Upper lobe of left lung (tissue), 6 donors: ENCODE measurements at regions not wholly inside any gene's neighbourhood (a gene's known extent, or its start where the extent isn't known, plus 50 kb on each side); places are given as distances from the start of the nearest gene placed in this dataset.
"Not testable (repeated sequence)": the region's sequence is repeated elsewhere in the genome, so short reads cannot be mapped to it uniquely, and the experiment has no call there.

Experiments
- ATAC-seq, 2 donors: fragments of 200-7000 bp; cut with Tn5 transposase; one replicate each; pipeline ENCODE4 v1.9.1; 2022; ENCODE audit warnings: mild to moderate bottlenecking in 2 of 2, moderate library complexity in 2 of 2; ENCODE audit not compliant: low FRiP score in 2 of 2
- DNase-seq, 2 donors: peaks; one replicate each; pipeline ENCODE4 v3.0.0-alpha.2; 2019 to 2020
- H3K27ac ChIP-seq, 4 donors: fragments of 200-600 bp; sonication (generic); one replicate each; pipeline ENCODE4 v1.5.1; 2016 to 2019
- H3K27me3 ChIP-seq, 4 donors: fragments of 200-600 bp; sonication (generic); one replicate each; pipeline ENCODE4 v1.5.1; 2017 to 2019
- H3K36me3 ChIP-seq, 4 donors: fragments of 200-600 bp; sonication (generic); one replicate each; pipeline ENCODE4 v1.5.1; 2016 to 2019
- H3K4me1 ChIP-seq, 4 donors: fragments of 200-600 bp; sonication (generic); one replicate each; pipeline ENCODE4 v1.5.1; 2018 to 2019
- H3K4me3 ChIP-seq, 4 donors: fragments of 200-600 bp; sonication (generic); one replicate each; pipeline ENCODE4 v1.5.1; 2017 to 2019; ENCODE audit warnings: mild to moderate bottlenecking in 2 of 4, moderate library complexity in 1 of 4
- H3K9me3 ChIP-seq, 4 donors: fragments of 200-600 bp; sonication (generic); one replicate each; pipeline ENCODE4 v1.5.1; 2018 to 2019
- EP300 ChIP-seq, 4 donors: sonication (generic); formaldehyde crosslinking; IDR thresholded peaks; one replicate each; pipeline ENCODE4 v1.5.1; 2017; ENCODE audit warnings: antibody characterized with exemption in 4 of 4, control low read depth in 2 of 4
- POLR2A ChIP-seq, 4 donors: fragments of 450-650 bp; IDR thresholded peaks; one replicate each; pipeline ENCODE4 v1.5.1; 2016 to 2017; ENCODE audit warnings: antibody characterized with exemption in 4 of 4, mild to moderate bottlenecking in 2 of 4
- POLR2AphosphoS5 ChIP-seq, 2 donors: sonication (generic); formaldehyde crosslinking; IDR thresholded peaks; one replicate each; pipeline ENCODE4 v1.5.1; 2017; ENCODE audit warnings: antibody characterized with exemption in 2 of 2
- WGBS, 2 donors: methylation state at CpG; one replicate each; pipeline ENCODE4 v1.1.5; 2017 to 2018; 5-methylcytosine and 5-hydroxymethylcytosine counted together
- TF ChIP-seq, protein P1 (sequence below), 6 experiments: fragments of 450-650 bp in 4 of 6; fragments of 200-600 bp in 2 of 6; sonication (generic) in 2 of 6; IDR thresholded peaks; one replicate each; pipeline ENCODE4 v1.5.1; 2016 to 2019; ENCODE audit warnings: antibody characterized with exemption in 6 of 6
- donor health status: DM: no; HTN: no; CAD: no; lungs with moderate emphysema.
- donor health status: DM: no; HTN: yes; CAD: no; lungs with severe emphysema.

DNA sequence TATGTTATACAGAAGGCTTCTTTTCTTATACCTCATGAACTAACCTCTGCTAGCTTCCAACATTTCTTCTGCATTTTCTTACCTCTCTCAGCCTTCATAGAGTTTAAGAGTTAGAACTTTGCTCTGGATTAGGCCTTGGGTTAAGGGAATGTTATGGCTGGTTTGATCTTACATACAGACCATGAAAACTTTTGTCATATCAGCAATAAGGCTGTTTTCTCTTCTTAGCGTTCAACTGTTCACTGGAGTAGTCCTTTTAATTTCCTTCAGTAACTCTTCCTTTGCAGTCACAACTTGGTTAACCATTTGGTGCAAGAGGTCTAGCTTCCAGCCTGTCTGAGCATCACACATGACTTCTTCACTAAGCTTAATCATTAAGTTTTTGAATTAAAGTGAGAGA is 329.0 kb upstream of the CCNG1 start:
- no peak for DNase-seq
- Histone ChIP-seq H3K4me1 (no peaks in the 10 kb centered on the region), H3K9me3 (no peaks in the 10 kb centered on the region), H3K4me3 (no peak overlapping the region), H3K36me3 (no peaks in the 10 kb centered on the region), H3K27me3 (no peaks in the 10 kb centered on the region), H3K27ac (no peak overlapping the region)
- no peak for ATAC-seq
- TF ChIP-seq, protein P1, sequence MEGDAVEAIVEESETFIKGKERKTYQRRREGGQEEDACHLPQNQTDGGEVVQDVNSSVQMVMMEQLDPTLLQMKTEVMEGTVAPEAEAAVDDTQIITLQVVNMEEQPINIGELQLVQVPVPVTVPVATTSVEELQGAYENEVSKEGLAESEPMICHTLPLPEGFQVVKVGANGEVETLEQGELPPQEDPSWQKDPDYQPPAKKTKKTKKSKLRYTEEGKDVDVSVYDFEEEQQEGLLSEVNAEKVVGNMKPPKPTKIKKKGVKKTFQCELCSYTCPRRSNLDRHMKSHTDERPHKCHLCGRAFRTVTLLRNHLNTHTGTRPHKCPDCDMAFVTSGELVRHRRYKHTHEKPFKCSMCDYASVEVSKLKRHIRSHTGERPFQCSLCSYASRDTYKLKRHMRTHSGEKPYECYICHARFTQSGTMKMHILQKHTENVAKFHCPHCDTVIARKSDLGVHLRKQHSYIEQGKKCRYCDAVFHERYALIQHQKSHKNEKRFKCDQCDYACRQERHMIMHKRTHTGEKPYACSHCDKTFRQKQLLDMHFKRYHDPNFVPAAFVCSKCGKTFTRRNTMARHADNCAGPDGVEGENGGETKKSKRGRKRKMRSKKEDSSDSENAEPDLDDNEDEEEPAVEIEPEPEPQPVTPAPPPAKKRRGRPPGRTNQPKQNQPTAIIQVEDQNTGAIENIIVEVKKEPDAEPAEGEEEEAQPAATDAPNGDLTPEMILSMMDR (IDR thresholded peaks at IDR 0.05), result no peak
- no peak for TF ChIP-seq EP300 (IDR thresholded peaks at IDR 0.05)
- no peak for TF ChIP-seq POLR2A (IDR thresholded peaks at IDR 0.05)
- no peak for TF ChIP-seq POLR2AphosphoS5 (IDR thresholded peaks at IDR 0.05)
- 85 to 95% methylated on average over 1 of the region's 1 CpG for WGBS, 2 donors

DNA sequence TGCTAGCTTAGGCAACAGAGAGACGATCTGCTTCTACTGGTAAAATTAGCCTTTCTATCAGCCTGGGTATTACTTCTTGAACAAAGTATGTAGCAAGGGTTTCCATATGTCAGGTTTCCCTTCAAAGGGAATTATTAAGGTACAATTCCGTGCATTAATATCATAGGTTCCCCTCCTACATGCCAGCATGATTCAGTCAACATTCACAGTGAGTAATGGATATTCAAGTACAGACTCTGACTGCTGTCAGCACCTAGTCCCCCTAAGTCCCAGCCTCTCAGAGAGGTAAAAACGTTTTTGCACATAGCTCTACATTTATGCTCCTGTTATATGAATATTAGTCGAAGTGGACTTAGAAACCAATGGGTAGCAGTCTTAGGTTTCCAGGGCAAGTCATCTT is 322.4 kb upstream of the CCNG1 start:
- H3K27me3 ChIP-seq, result no peaks in the 10 kb centered on the region
- no peak for TF ChIP-seq EP300 (IDR thresholded peaks at IDR 0.05)
- no peak for TF ChIP-seq POLR2A (IDR thresholded peaks at IDR 0.05)
- H3K9me3 ChIP-seq, result no peaks in the 10 kb centered on the region
- H3K4me1 ChIP-seq, result no peaks in the 10 kb centered on the region
- no peaks in the 10 kb centered on the region for H3K36me3 ChIP-seq
- 55 to 59% methylated on average over 4 of the region's 4 CpGs for WGBS, 2 donors
- no peak for ATAC-seq
- H3K4me3 ChIP-seq, result no peak overlapping the region
- no peak overlapping the region for H3K27ac ChIP-seq
- DNase-seq, result no peak

DNA sequence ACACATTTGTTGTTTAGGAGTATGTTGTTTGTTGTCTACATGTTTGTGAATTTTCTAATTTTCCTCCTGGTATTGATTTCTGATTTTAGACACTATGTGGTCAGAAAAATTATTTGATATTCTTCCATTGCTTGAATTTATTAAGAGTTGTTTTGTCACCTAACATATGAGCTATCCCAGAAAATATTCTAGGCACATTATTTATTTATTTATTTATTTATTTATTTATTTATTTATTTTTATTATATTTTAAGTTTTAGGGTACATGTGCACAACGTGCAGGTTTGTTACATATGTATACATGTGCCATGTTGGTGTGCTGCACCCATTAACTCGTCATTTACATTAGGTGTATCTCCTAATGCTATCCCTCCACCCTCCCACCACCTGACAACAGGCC is 320.8 kb upstream of the CCNG1 start:
- not testable (repeated sequence) for H3K4me1 ChIP-seq, DNase-seq, H3K27ac ChIP-seq, H3K9me3 ChIP-seq, ATAC-seq, H3K27me3 ChIP-seq, H3K36me3 ChIP-seq, H3K4me3 ChIP-seq
- 84 to 91% methylated on average over 2 of the region's 2 CpGs for WGBS, 2 donors

DNA sequence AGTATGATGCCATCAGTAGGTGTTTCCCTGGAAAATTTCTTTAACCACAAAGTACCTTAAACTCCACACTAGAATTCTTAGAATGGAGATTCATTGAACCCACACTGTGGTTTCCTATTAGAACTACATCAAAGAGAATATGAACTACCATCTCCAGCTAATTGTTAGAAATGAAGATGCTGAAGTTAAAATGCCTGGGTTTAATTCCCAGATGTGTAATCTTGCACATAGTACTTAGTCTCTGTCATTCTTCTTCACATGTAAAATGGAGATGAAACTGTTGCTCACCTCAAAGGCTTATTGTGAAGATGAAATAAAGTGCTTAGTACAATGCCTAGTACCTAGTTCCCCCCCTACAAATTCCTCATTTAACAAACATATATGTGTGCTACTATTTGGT is 303.3 kb upstream of the CCNG1 start:
- Histone ChIP-seq H3K4me1 (no peaks in the 10 kb centered on the region), H3K9me3 (no peaks in the 10 kb centered on the region), H3K36me3 (no peaks in the 10 kb centered on the region), H3K27ac (no peak overlapping the region), H3K4me3 (no peak overlapping the region), H3K27me3 (no peaks in the 10 kb centered on the region)
- DNase-seq, result no peak
- ATAC-seq, result no peak
- TF ChIP-seq POLR2AphosphoS5 (IDR thresholded peaks at IDR 0.05) (no peak), POLR2A (IDR thresholded peaks at IDR 0.05) (no peak), EP300 (IDR thresholded peaks at IDR 0.05) (no peak)
- TF ChIP-seq, protein P1 (IDR thresholded peaks at IDR 0.05), result no peak

DNA sequence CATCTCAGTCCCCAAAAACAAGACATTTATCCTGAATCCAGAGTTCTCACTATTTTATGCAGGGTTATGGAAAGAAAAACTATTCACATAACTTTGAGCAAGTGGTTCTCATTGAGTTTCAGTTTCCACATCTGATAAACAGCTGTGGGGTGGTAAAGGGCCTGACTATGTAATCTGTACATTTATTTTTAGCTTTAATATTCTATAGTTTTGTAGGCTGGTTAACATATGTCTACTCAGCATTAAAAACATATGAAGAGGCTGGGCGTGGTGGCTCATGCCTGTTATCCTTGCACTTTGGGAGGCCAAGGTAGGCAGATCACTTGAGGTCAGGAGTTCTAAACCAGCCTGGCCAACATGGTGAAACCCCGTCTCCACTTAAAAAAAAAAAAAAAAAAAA is 301.5 kb upstream of the CCNG1 start:
- DNase-seq (no peak), ATAC-seq (no peak)
- H3K27me3 ChIP-seq, result no peaks in the 10 kb centered on the region
- no peaks in the 10 kb centered on the region for H3K4me1 ChIP-seq
- no peak overlapping the region for H3K4me3 ChIP-seq
- no peaks in the 10 kb centered on the region for H3K9me3 ChIP-seq
- TF ChIP-seq, protein P1 (IDR thresholded peaks at IDR 0.05), result no peak
- TF ChIP-seq POLR2A (IDR thresholded peaks at IDR 0.05), result no peak
- no peak for TF ChIP-seq POLR2AphosphoS5 (IDR thresholded peaks at IDR 0.05)
- TF ChIP-seq EP300 (IDR thresholded peaks at IDR 0.05), result no peak
- no peaks in the 10 kb centered on the region for H3K36me3 ChIP-seq
- 66 to 71% methylated on average over 2 of the region's 2 CpGs for WGBS, 2 donors
- H3K27ac ChIP-seq, result no peak overlapping the region

DNA sequence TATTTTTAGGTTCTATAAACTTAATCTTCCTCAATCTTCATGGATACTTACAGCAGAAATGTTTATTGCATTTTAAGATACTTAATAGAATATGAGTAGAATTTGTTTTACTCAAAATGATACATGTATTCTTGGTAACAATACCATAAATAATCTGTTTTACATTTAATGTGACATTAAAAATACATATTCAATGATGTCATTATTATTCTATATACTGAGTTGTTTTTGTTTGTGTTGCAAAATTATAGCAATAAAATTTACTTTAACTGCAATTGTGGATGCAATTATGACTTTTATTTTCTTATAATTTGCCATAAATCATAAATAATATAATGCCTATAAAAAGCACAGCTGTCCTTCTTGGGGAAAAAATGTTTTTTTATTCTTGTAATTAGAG is 275.9 kb upstream of the CCNG1 start:
- H3K27ac ChIP-seq, result no peak overlapping the region
- DNase-seq (no peak), ATAC-seq (no peak)
- no peaks in the 10 kb centered on the region for H3K36me3 ChIP-seq
- no peak for TF ChIP-seq POLR2A (IDR thresholded peaks at IDR 0.05)
- TF ChIP-seq, protein P1 (IDR thresholded peaks at IDR 0.05), result no peak
- TF ChIP-seq POLR2AphosphoS5 (IDR thresholded peaks at IDR 0.05), result no peak
- TF ChIP-seq EP300 (IDR thresholded peaks at IDR 0.05), result no peak
- H3K4me3 ChIP-seq, result no peak overlapping the region
- H3K4me1 ChIP-seq, result no peaks in the 10 kb centered on the region
- no peaks in the 10 kb centered on the region for H3K27me3 ChIP-seq
- H3K9me3 ChIP-seq, result peaks cover 0 to 6% (median 0%) of the 10 kb centered on the region in 4 donors
